Loucy (cell line): ENCODE measurements at regions not wholly inside any gene's neighbourhood (a gene's known extent, or its start where the extent isn't known, plus 50 kb on each side); places are given as distances from the start of the nearest gene placed in this dataset.

Source experiments
- H2AFZ ChIP-seq: fragments of 200-600 bp; sonication (generic); 2 replicates; pipeline ENCODE4 v1.6.0; 2016; ENCODE audit warnings: antibody characterized with exemption, mild to moderate bottlenecking, low read length, moderate library complexity
- H3F3A ChIP-seq: fragments of 200-600 bp; 2 replicates; pipeline ENCODE4 v1.6.0; 2016; ENCODE audit warnings: antibody characterized with exemption, low read depth, mild to moderate bottlenecking
- H3K27me3 ChIP-seq: fragments of 200-600 bp; sonication (generic); 2 replicates; pipeline ENCODE4 v1.6.1; 2014; ENCODE audit warnings: low read length, mild to moderate bottlenecking; ENCODE audit not compliant: insufficient read depth, poor library complexity, severe bottlenecking
- H3K36me3 ChIP-seq: fragments of 200-600 bp; sonication (generic); 2 replicates; pipeline ENCODE4 v1.6.1; 2016; ENCODE audit warnings: low read length; ENCODE audit not compliant: insufficient read depth
- H3K4me1 ChIP-seq: fragments of 200-600 bp; sonication (generic); 2 replicates; pipeline ENCODE4 v1.5.1; 2014; ENCODE audit warnings: low read length, mild to moderate bottlenecking; ENCODE audit not compliant: insufficient read depth, poor library complexity, severe bottlenecking
- H3K4me2 ChIP-seq: fragments of 200-600 bp; sonication (generic); 2 replicates; pipeline ENCODE4 v1.6.0; 2014; ENCODE audit warnings: antibody characterized with exemption, low read length, low read depth, mild to moderate bottlenecking; ENCODE audit not compliant: poor library complexity, severe bottlenecking
- H3K4me3 ChIP-seq: fragments of 200-600 bp; sonication (generic); 2 replicates; pipeline ENCODE4 v1.5.1; 2014; ENCODE audit warnings: low read length, mild to moderate bottlenecking, mixed read lengths; ENCODE audit not compliant: poor library complexity, severe bottlenecking
- H3K79me2 ChIP-seq: fragments of 200-600 bp; sonication (generic); 2 replicates; pipeline ENCODE4 v1.6.1; 2014; ENCODE audit warnings: low read length; ENCODE audit not compliant: insufficient read depth
- H3K9ac ChIP-seq: fragments of 200-600 bp; sonication (generic); 2 replicates; pipeline ENCODE4 v1.6.0; 2014; ENCODE audit warnings: mild to moderate bottlenecking, low read depth, low read length, moderate library complexity; ENCODE audit not compliant: poor library complexity, severe bottlenecking
- H3K9me2 ChIP-seq: fragments of 200-600 bp; sonication (generic); replicated peaks from 2 replicates; pipeline ENCODE4 v1.6.1; 2016; ENCODE audit warnings: low read depth, low read length, mixed read lengths
- H3K9me3 ChIP-seq: fragments of 200-600 bp; sonication (generic); 2 replicates; pipeline ENCODE4 v1.6.1; 2014; ENCODE audit warnings: mild to moderate bottlenecking, antibody characterized with exemption, low read length, low read depth; ENCODE audit not compliant: insufficient read depth
- H4K20me1 ChIP-seq: fragments of 200-600 bp; sonication (generic); 2 replicates; pipeline ENCODE4 v1.6.0; 2014; ENCODE audit warnings: antibody characterized with exemption, low read length, mild to moderate bottlenecking; ENCODE audit not compliant: insufficient read depth, poor library complexity, severe bottlenecking
- EZH2phosphoT487 ChIP-seq: fragments of 200-600 bp; IDR thresholded peaks from 2 replicates; pipeline ENCODE4 v1.6.1; 2018; ENCODE audit warnings: antibody characterized with exemption, mild to moderate bottlenecking, moderate library complexity, borderline replicate concordance
- TF ChIP-seq, protein P1 (sequence below): fragments of 200-600 bp; sonication (generic); conservative IDR thresholded peaks from 2 replicates; pipeline ENCODE4 v1.5.1; 2014; ENCODE audit warnings: mild to moderate bottlenecking, antibody characterized with exemption, low read length

- no peaks in the 10 kb centered on the region for H4K20me1 ChIP-seq
- no peaks in the 10 kb centered on the region for H3K79me2 ChIP-seq
- H3K4me1 ChIP-seq = no peaks in the 10 kb centered on the region
- H3K4me2 ChIP-seq = no peak overlapping the region
- H3F3A ChIP-seq = no peaks in the 10 kb centered on the region
- H2AFZ ChIP-seq = no peak overlapping the region
- no peak overlapping the region for H3K4me3 ChIP-seq
- H3K9me2 ChIP-seq = no peaks in the 10 kb centered on the region
- no peak overlapping the region for H3K9ac ChIP-seq
- no peaks in the 10 kb centered on the region for H3K9me3 ChIP-seq
- no peaks in the 10 kb centered on the region for H3K27me3 ChIP-seq
- H3K36me3 ChIP-seq = no peaks in the 10 kb centered on the region
- TF ChIP-seq, protein P1, sequence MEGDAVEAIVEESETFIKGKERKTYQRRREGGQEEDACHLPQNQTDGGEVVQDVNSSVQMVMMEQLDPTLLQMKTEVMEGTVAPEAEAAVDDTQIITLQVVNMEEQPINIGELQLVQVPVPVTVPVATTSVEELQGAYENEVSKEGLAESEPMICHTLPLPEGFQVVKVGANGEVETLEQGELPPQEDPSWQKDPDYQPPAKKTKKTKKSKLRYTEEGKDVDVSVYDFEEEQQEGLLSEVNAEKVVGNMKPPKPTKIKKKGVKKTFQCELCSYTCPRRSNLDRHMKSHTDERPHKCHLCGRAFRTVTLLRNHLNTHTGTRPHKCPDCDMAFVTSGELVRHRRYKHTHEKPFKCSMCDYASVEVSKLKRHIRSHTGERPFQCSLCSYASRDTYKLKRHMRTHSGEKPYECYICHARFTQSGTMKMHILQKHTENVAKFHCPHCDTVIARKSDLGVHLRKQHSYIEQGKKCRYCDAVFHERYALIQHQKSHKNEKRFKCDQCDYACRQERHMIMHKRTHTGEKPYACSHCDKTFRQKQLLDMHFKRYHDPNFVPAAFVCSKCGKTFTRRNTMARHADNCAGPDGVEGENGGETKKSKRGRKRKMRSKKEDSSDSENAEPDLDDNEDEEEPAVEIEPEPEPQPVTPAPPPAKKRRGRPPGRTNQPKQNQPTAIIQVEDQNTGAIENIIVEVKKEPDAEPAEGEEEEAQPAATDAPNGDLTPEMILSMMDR = no peak
- no peak for TF ChIP-seq EZH2phosphoT487
Observed at GRCh38 chr4:78990938-78991810, 51.9 kb upstream of the PAQR3 start.

DNA sequence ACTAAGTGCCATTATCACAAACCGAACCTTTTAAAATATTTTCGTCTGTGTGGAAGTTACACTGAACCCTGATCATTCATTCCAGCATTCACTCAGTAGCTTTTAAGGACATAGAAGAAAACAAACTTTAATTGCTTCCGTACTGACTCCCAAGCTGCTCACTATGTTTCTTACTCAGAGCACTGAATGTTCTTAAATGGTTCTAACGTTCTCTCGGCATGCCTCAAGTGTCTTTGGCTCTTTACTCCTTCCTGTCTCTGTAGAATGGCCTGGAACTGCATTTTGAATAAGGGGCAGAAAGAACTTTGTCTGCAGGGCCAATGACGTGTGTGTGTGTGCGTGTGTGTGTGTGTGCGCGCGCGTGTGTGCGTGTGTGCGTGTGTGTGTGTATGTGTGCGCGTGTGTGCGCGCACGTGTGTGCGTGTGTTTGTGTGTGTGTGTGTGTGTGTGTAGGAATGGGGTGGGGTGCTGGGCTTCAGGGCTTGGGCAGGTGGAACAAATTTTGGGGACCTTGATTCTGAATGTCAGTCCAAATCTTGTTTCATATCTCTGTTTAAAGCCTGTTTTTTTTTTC lies 50.5 kb upstream of the PAQR3 start:
- Histone ChIP-seq H3K9me3 (no peaks in the 10 kb centered on the region), H3K36me3 (no peaks in the 10 kb centered on the region)
- no peak for TF ChIP-seq EZH2phosphoT487
- TF ChIP-seq, protein P1 = no peak

More for the DNA sequence above, 50.5 kb upstream of the PAQR3 start:
- Histone ChIP-seq H3K4me2 (no peak overlapping the region), H3K27me3 (no peaks in the 10 kb centered on the region), H3K4me1 (peaks cover 3% of the 10 kb centered on the region), H4K20me1 (no peaks in the 10 kb centered on the region), H2AFZ (no peak overlapping the region), H3F3A (no peaks in the 10 kb centered on the region), H3K79me2 (no peaks in the 10 kb centered on the region), H3K9ac (no peak overlapping the region), H3K4me3 (no peak overlapping the region), H3K9me2 (no peaks in the 10 kb centered on the region)
